GM23338 (cell line): ENCODE measurements at regions not wholly inside any gene's neighbourhood (a gene's known extent, or its start where the extent isn't known, plus 50 kb on each side); places are given as distances from the start of the nearest gene placed in this dataset.

ENCODE experiments used
- CREB1 ChIP-seq: fragments of 250-450 bp; sonication (Bioruptor Pico); IDR thresholded peaks from 2 replicates; pipeline ENCODE4 v1.5.0; 2020; ENCODE audit warnings: low read depth, mild to moderate bottlenecking, moderate library complexity
- CTCF ChIP-seq, 2 experiments: fragments of 200-600 bp in 1 of 2; sonication (generic) in 1 of 2; conservative IDR thresholded peaks; 2 replicates each; pipeline versions ENCODE4 v1.5.1 to v1.6.1; 2016 to 2017; ENCODE audit warnings: antibody characterized with exemption in 2 of 2, low read depth in 2 of 2, mild to moderate bottlenecking in 2 of 2, moderate library complexity in 1 of 2
- ETS1 ChIP-seq: IDR thresholded peaks from 2 replicates; pipeline ENCODE4 v1.6.1; 2016; ENCODE audit warnings: antibody characterized with exemption
- EZH2 ChIP-seq: fragments of 200-600 bp; sonication (generic); IDR thresholded peaks from one replicate; pipeline ENCODE4 v1.8.0; 2017; ENCODE audit warnings: antibody characterized with exemption, mild to moderate bottlenecking, low read depth; ENCODE audit not compliant: unreplicated experiment
- EZH2phosphoT487 ChIP-seq: fragments of 200-600 bp; sonication (generic); IDR thresholded peaks from one replicate; pipeline ENCODE4 v1.8.1; 2018; ENCODE audit warnings: antibody characterized with exemption; ENCODE audit not compliant: unreplicated experiment
- JUNB ChIP-seq: IDR thresholded peaks from one replicate; pipeline ENCODE4 v1.6.1; 2016; ENCODE audit warnings: antibody characterized with exemption; ENCODE audit not compliant: unreplicated experiment
- NANOG ChIP-seq: IDR thresholded peaks from 2 replicates; pipeline ENCODE4 v1.6.1; 2016; ENCODE audit warnings: antibody characterized with exemption, borderline replicate concordance
- POLR2AphosphoS5 ChIP-seq: IDR thresholded peaks from 2 replicates; pipeline ENCODE4 v1.6.1; 2016; ENCODE audit warnings: antibody characterized with exemption, low read depth
- REST ChIP-seq: IDR thresholded peaks from one replicate; pipeline ENCODE4 v1.6.1; 2018; ENCODE audit warnings: antibody characterized with exemption; ENCODE audit not compliant: unreplicated experiment
- STAT1 ChIP-seq: IDR thresholded peaks from one replicate; pipeline ENCODE4 v1.6.1; 2016; ENCODE audit warnings: antibody characterized with exemption; ENCODE audit not compliant: unreplicated experiment
- ZNF114 ChIP-seq: fragments of 250-450 bp; sonication (Bioruptor Pico); IDR thresholded peaks from 2 replicates; pipeline ENCODE4 v1.5.0; 2020; ENCODE audit warnings: mild to moderate bottlenecking, moderate library complexity
- ZNF331 ChIP-seq: fragments of 250-450 bp; sonication (Bioruptor Pico); IDR thresholded peaks from 2 replicates; pipeline ENCODE4 v1.5.0; 2020; ENCODE audit warnings: low read depth, mild to moderate bottlenecking, moderate library complexity
- ZNF462 ChIP-seq: fragments of 250-450 bp; sonication (Bioruptor Pico); IDR thresholded peaks from 2 replicates; pipeline ENCODE4 v1.5.0; 2020; ENCODE audit warnings: mild to moderate bottlenecking, moderate library complexity

- TF ChIP-seq CTCF (conservative IDR thresholded peaks at IDR 0.05; ENCODE audit: low read depth in 2 of 2) (no peak), CREB1 (CRISPR knock-in tag) (no peak), EZH2 (no peak), REST (no peak), POLR2AphosphoS5 (no peak), ZNF114 (no peak), JUNB (no peak), EZH2phosphoT487 (no peak), NANOG (no peak), ETS1 (no peak), STAT1 (no peak), ZNF331 (CRISPR knock-in tag) (no peak), ZNF462 (no peak)
Measured at GRCh38 chr4:108322497-108322896, 153.8 kb upstream of the LEF1 start.
